OCI-LY1 (cell line): ENCODE measurements at regions not wholly inside any gene's neighbourhood (a gene's known extent, or its start where the extent isn't known, plus 50 kb on each side); places are given as distances from the start of the nearest gene placed in this dataset.

ENCODE experiments used
- EZH2 ChIP-seq: fragments of 200-600 bp; sonication (generic), shearing (Covaris generic); IDR thresholded peaks from 2 replicates; pipeline ENCODE4 v1.8.0; 2017; ENCODE audit warnings: borderline replicate concordance, mixed run types, mild to moderate bottlenecking, antibody characterized with exemption, low read length, moderate library complexity, mixed read lengths
- TF ChIP-seq, protein P1 (sequence below): fragments of 200-600 bp; sonication (generic), shearing (Covaris generic); IDR thresholded peaks from 2 replicates; pipeline ENCODE4 v1.5.1; 2017; ENCODE audit warnings: mild to moderate bottlenecking, antibody characterized with exemption, low read length, moderate library complexity, mixed read lengths

DNA sequence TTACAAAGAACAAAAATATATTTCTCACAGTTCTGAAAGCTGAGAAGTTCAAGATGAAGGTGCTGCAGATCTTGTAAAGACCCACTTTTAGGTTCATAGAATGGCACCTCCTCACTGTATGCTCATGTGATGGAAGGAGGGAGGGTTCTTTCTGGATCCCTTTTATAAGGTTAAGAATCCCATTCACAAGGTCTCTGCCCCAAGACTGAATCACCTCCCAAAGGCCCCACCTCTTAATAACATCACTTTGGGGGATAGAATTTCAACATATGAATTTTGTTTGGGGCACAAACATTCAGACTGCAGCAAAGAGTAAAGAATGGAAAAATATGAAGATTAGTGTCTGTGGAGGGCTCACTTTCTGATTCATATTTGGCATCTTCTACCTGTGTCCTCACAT lies 77.1 kb upstream of the PRR16 start:
- TF ChIP-seq, protein P1, sequence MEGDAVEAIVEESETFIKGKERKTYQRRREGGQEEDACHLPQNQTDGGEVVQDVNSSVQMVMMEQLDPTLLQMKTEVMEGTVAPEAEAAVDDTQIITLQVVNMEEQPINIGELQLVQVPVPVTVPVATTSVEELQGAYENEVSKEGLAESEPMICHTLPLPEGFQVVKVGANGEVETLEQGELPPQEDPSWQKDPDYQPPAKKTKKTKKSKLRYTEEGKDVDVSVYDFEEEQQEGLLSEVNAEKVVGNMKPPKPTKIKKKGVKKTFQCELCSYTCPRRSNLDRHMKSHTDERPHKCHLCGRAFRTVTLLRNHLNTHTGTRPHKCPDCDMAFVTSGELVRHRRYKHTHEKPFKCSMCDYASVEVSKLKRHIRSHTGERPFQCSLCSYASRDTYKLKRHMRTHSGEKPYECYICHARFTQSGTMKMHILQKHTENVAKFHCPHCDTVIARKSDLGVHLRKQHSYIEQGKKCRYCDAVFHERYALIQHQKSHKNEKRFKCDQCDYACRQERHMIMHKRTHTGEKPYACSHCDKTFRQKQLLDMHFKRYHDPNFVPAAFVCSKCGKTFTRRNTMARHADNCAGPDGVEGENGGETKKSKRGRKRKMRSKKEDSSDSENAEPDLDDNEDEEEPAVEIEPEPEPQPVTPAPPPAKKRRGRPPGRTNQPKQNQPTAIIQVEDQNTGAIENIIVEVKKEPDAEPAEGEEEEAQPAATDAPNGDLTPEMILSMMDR, result no peak
- TF ChIP-seq EZH2, result no peak
